ENCODE measurements at regions not wholly inside any gene's neighbourhood (a gene's known extent, or its start where the extent isn't known, plus 50 kb on each side); places are given as distances from the start of the nearest gene placed in this dataset.
"Not testable (repeated sequence)": the region's sequence is repeated elsewhere in the genome, so short reads cannot be mapped to it uniquely, and the experiment has no call there.

DNA sequence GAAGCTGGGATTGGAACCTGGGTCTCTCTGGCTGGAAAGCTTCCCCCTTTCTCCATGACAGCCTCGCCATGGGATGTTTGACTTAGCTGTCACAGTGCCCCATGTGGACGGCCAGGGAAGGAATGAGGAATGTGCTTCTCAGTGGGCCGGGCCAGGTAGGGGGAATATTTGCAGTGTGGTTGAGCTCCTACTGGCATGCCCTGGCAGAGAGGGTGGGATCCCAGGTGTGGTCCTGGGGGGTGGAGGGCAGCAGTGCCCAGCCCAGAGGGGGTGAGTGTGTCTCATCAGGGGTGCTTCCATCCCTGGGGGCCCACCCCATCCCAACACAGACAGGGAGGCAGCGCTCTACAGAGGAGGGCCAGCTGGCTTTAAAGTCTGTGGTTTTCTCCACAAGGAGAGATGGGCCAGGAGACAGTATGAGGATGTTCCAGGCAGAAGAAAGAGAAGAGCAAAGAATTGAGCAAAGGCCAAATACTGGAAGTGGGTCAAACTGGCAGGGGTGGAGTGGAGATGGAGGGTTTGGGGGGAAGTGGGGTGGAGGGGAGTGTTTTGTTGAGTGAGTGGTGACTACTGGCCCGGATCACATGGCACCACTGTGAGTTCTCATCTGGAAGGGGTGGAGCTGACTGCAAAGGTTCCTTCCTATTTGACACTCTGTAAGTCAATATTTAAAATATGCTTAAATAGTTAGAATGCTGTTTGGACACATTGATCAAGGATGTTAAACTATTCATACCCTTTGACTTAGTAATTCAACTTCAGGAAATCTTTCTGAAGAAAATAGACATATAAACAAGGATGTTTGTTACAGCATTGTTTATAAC is 94.0 kb downstream of the MYCN start:
- no peak for DNase-seq (ENCODE audit: low spot score)

GRCh38 chr2:16033032-16033293 is 92.6 kb downstream of the MYCN start:
- DNase-seq (ENCODE audit: low spot score), result no peak

- DNase-seq (ENCODE audit: low spot score), result no peak
Observed at GRCh38 chr2:16032282-16033031, 92.1 kb downstream of the MYCN start.

GRCh38 chr2:16031848-16032159 is 91.5 kb downstream of the MYCN start:
- no peak for DNase-seq (ENCODE audit: low spot score)

DNA sequence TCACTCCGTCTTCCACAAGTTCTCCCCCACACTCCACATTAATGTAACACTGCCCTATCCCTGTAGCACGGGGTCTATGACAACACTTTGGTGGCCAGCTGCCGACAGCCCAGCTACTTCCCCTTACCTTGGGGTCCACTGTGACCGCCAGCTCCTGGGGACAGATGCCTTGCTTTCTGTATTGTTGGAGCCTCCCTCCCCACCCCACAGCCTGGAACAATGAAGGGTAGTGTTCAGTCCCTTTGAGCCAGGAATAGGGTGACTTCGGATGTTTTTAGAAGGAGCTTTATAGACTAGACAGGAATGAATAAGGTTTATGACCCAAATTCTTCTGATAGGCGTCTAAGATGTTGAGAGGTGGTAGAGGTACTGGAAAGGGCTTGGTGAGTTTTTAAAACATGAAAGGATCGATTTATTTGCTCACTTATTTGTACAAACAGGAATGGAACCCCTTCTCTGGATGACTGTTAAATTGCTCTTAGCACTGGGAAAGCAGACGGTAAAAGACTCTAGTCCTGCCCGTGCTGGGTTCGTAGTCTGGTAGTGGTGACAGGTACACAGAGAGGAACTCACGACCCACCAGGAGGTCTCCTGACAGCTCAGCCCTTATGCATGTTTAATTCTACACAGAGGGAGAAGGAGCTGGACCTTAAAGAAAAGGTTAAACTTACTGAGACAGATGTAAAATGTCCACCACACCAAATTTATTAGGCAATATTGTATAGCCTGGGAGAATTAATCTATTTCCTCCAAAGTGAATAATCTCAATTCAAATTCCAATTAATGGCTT is 90.9 kb downstream of the MYCN start:
- DNase-seq (ENCODE audit: low spot score), result peak; percentile 87

DNA sequence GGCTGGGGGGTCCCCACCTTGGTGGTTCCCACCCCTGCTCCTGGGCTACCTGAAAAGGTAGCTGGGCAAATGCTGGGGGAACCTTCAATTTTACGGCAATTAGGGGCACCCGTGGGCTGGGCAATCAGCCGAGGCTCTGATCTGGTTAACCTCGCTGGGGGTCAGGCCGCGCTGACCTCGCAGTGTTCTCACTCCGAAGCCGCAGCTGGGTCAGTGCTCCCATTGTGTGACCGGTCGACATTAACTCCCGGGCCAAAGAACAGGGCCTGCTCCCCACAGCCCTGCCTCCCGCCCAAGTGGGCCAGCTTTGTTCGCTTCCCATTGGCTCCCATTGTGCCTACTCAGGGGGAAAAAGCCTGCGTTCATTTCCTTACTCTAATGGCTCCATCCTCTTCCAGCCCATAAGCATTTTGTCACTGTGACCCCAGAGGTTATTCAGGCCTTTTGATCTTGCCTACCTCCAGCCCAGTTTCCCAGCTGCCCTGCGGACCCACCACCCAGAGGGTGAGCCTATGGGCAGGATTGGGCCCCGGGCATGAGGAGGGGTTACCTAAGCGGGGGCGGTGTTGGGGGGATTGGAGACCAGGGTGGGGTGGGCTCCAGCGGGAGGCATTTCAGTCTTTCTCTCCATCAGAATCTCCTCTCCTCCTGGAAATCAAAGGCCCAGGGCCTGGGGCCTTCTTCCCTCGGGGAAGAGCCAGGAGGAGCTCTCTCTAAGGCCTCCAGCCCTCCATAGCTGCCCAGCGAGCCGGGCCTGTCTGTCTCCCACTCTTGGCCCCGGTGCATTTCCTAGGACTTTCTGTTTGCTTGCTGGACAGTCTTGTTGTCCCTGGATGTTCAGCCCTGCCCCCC is 90.1 kb downstream of the MYCN start:
- peak; percentile 82 for DNase-seq (ENCODE audit: low spot score)

GRCh38 chr2:16028644-16029043 is 88.3 kb downstream of the MYCN start:
- DNase-seq (ENCODE audit: low spot score), result no peak

DNA sequence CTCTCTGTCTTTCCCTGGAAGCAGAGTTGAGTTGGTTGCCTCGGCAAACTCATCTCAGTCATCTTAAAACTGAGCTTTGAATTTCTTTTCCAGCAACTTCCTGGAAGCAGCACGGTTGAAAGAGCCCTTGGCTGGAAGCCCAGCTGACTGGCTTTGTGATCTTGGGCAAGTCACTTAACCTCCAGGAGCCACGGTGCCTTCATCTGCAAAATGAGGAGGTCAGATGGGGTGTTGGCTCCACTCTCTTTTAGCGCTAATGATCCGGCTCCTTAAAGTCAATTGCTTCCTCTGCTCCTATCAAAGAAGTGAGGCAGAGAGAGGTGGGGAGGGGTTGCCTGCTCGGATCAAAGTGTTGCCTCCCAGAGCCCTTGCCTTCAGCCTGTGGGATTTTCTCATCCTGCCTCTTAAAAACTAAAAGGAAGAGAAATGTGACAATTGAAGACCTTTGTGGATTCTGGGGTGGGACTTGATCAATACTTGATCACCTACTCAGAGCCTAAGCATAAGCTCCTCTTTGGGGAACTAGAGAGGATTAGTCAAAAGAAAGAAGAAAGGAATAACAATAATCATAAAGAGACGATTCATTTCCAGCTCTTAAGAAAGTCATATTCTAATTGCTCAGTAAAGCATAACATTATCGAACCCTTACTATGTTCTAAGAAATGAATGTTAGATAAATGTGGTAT is 86.6 kb downstream of the MYCN start:
- no peak for DNase-seq (ENCODE audit: low spot score)

- no peak for DNase-seq (ENCODE audit: low spot score)
Observed at GRCh38 chr2:16025876-16026640, 85.7 kb downstream of the MYCN start.

DNA sequence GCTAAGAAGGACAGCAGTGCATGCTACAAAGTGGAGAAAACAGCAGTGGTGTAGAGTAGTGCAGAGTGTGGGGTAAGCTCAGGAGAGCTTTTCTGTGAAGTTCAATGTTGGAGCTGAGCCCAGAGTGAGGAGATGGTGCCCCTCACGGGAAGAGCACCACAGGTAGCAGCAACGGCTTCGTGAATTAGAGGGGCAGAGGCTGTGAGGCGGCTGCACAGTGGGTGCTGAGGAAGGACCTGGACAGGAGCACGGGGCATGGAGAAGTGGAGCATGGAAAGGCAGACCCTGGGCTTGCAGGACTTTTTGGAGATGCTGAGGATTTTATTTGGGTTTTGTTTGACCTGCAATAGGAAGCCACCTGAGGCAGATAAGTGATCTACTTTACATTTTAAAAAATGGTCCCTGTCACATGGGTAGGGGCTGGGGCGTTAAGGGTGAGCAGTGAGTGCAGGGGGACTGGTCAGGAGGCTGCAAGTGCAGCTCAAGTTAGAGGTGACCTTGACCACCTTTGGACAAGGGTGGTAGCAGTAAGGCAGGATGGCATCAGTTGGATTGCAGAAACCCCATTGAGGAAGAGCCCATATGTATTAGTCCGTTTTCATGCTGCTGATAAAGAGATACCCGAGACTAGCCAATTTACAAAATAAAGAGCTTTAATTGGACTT is 85.0 kb downstream of the MYCN start:
- DNase-seq (ENCODE audit: low spot score), result no peak

DNA sequence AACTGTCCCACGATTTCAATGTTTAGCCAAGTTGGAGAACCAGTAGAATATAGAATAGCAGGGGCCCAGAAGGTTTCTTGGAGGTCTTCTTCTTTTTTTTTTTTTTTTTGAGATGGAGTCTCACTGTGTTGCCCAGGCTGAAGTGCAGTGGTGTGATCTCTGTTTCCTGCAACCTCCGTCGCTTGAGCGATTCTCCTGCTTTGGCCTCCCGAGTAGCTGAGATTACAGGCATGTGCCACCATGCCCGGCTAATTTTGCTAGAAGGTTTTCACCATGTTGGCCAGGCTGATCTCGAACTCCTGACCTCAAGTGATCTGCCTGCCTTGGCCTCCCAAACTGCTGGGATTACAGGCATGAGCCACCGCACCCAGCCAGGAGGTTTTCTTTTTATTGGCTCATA is 84.3 kb downstream of the MYCN start:
- not testable (repeated sequence) for DNase-seq (ENCODE audit: low spot score)

GRCh38 chr2:16023506-16024360 is 83.4 kb downstream of the MYCN start:
- no peak for DNase-seq (ENCODE audit: low spot score)

DNA sequence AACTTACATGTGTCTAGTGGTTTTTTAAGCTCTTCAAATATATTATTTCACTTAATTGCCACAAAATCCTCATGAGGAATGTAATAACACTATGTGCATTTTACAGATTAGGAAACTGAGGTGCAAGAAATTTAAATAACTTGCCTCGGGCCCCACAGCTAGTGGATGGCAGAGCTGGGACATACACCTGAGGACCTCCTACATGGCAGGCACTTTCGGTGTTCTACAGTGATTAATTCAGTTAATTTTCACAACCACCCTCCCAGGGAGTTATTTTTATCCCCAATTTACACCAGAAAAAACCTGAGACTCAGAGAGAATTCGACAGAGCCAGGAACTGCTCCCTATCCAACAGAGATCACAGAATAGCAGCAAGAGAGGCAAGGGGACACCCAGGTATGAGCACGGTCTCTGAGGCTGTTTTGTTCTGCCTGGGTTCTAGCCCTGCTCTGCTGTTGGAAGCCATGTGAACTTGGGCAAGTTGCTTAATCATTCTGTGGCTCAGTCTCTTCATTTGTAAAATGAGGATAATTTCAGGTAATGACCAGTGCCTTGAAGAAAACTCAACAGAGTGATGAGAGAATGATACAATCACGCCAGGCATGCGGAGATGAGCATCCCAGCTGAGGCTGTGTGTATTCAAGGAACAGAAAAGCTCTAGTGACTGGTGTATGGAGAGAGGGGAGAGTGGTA is 82.3 kb downstream of the MYCN start:
- no peak for DNase-seq (ENCODE audit: low spot score)

- DNase-seq (ENCODE audit: low spot score), result no peak
Observed at GRCh38 chr2:16021611-16022363, 81.4 kb downstream of the MYCN start.

GRCh38 chr2:16020389-16021008 is 80.1 kb downstream of the MYCN start:
- peak; percentile 66 for DNase-seq (ENCODE audit: low spot score)

- DNase-seq (ENCODE audit: low spot score), result no peak
Observed at GRCh38 chr2:16019617-16020351, 79.4 kb downstream of the MYCN start.

GRCh38 chr2:16019060-16019480 is 78.7 kb downstream of the MYCN start:
- DNase-seq (ENCODE audit: low spot score), result no peak
